ENCODE measurements at regions not wholly inside any gene's neighbourhood (a gene's known extent, or its start where the extent isn't known, plus 50 kb on each side); places are given as distances from the start of the nearest gene placed in this dataset.

DNA sequence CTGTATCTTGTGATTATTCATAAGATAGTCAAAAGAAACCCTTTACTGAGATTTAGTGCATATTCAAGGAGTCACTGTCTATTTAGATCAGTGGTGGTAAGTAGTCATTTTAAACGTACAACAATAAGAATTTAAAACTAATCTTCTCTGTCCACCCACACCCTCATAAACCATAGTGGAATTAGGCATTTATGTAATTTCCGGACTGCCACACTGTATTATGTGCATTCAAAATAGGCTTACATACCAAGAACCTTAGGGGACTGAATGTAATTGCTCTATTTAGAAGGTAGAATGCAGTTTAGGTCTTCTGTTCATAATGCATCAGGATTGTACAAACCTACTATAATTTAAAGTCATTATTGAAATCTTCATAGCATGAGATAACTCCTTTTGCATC is 685.4 kb downstream of the TENT5A start:
- Histone ChIP-seq H3K4me2 (ENCODE audit: unreplicated experiment) (no peak overlapping the region), H3K9me2 (ENCODE audit: insufficient read depth) (no peaks in the 10 kb centered on the region), H3K9me3 (ENCODE audit: low read depth) (no peaks in the 10 kb centered on the region), H3K36me3 (ENCODE audit: low read depth) (no peaks in the 10 kb centered on the region), H2AFZ (no peak overlapping the region), H3K9ac (no peak overlapping the region), H3K79me2 (ENCODE audit: insufficient read depth) (no peaks in the 10 kb centered on the region), H3K4me3 (no peak overlapping the region), H3F3A (ENCODE audit: insufficient read depth) (no peaks in the 10 kb centered on the region), H3K27me3 (replicated peaks; ENCODE audit: insufficient read depth) (no peaks in the 10 kb centered on the region), H4K20me1 (ENCODE audit: insufficient read depth) (no peaks in the 10 kb centered on the region), H3K4me1 (ENCODE audit: insufficient read depth) (no peaks in the 10 kb centered on the region), H3K27ac (no peak overlapping the region)
- peak; percentile 1 for DNase-seq
- TF ChIP-seq EZH2phosphoT487 (IDR thresholded peaks at IDR 0.05; ENCODE audit: insufficient read depth, low read depth), result no peak
- no peak for TF ChIP-seq EZH2 (IDR thresholded peaks at IDR 0.05; ENCODE audit: insufficient read depth, poor library complexity, severe bottlenecking)
- 62 to 66% methylated on average over 2 of the region's 2 CpGs for WGBS, 2 experiments (ENCODE audit: low coverage in 1 of 2, low lambda C conversion rate in 2 of 2, missing lambda C conversion rate in 2 of 2)
- in situ Hi-C loops (cut with MboI), result no loop called here

DNA sequence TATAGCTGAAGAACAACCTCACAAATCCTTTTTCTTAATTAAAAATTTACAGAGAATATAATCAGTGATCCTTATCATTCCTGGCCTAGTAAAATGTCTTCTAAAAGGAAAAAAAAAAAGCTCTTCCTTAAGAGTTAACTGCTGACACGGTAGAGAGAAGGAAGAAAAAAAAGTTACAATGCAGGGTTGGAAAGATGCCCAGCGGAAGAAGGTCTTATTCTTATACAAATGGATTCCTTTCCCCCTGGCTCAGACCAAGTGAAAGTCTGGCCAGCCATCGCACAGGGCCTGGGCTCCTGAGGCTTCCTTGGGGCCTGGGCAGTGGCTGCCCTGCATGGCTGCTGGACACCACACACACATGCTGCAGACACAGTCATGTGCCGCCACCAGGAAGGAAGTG is 688.6 kb downstream of the TENT5A start:
- no peaks in the 10 kb centered on the region for H3K27me3 ChIP-seq (replicated peaks; ENCODE audit: insufficient read depth)
- H3K4me1 ChIP-seq (ENCODE audit: insufficient read depth), result no peaks in the 10 kb centered on the region
- no peak for TF ChIP-seq EZH2 (IDR thresholded peaks at IDR 0.05; ENCODE audit: insufficient read depth, poor library complexity, severe bottlenecking)
- TF ChIP-seq EZH2phosphoT487 (IDR thresholded peaks at IDR 0.05; ENCODE audit: insufficient read depth, low read depth), result no peak
- H3K27ac ChIP-seq, result no peak overlapping the region
- no peak overlapping the region for H3K9ac ChIP-seq
- no peak overlapping the region for H3K4me2 ChIP-seq (ENCODE audit: unreplicated experiment)
- no peak overlapping the region for H2AFZ ChIP-seq
- DNase-seq, result no peak
- no peaks in the 10 kb centered on the region for H3K79me2 ChIP-seq (ENCODE audit: insufficient read depth)
- no peak overlapping the region for H3K4me3 ChIP-seq
- no peaks in the 10 kb centered on the region for H3K9me3 ChIP-seq (ENCODE audit: low read depth)
- no peaks in the 10 kb centered on the region for H3K9me2 ChIP-seq (ENCODE audit: insufficient read depth)
- no peaks in the 10 kb centered on the region for H3F3A ChIP-seq (ENCODE audit: insufficient read depth)
- H3K36me3 ChIP-seq (ENCODE audit: low read depth), result no peaks in the 10 kb centered on the region
- WGBS, 2 experiments (ENCODE audit: low coverage in 1 of 2, low lambda C conversion rate in 2 of 2, missing lambda C conversion rate in 2 of 2), result 77 to 79% methylated on average over 4 of the region's 4 CpGs
- H4K20me1 ChIP-seq (ENCODE audit: insufficient read depth), result no peaks in the 10 kb centered on the region
- in situ Hi-C loops (cut with MboI), result no loop called here

- in situ Hi-C loops (cut with MboI), result no loop called here
- Histone ChIP-seq H4K20me1 (ENCODE audit: insufficient read depth) (no peaks in the 10 kb centered on the region), H3K27me3 (replicated peaks; ENCODE audit: insufficient read depth) (no peaks in the 10 kb centered on the region), H3K9me2 (ENCODE audit: insufficient read depth) (no peaks in the 10 kb centered on the region), H3K9me3 (ENCODE audit: low read depth) (no peaks in the 10 kb centered on the region), H3F3A (ENCODE audit: insufficient read depth) (no peaks in the 10 kb centered on the region), H3K4me2 (ENCODE audit: unreplicated experiment) (peak overlapping the region; percentile 16), H3K36me3 (ENCODE audit: low read depth) (no peaks in the 10 kb centered on the region), H3K27ac (no peak overlapping the region), H3K9ac (no peak overlapping the region), H3K4me1 (ENCODE audit: insufficient read depth) (no peaks in the 10 kb centered on the region), H3K79me2 (ENCODE audit: insufficient read depth) (no peaks in the 10 kb centered on the region), H2AFZ (peak overlapping the region; percentile 68), H3K4me3 (0 out of 2 replicates have a peak overlapping the region, but pooled peaks have one; percentile 11)
- peak; percentile 11 for DNase-seq
- no peak for TF ChIP-seq EZH2 (IDR thresholded peaks at IDR 0.05; ENCODE audit: insufficient read depth, poor library complexity, severe bottlenecking)
- TF ChIP-seq EZH2phosphoT487 (IDR thresholded peaks at IDR 0.05; ENCODE audit: insufficient read depth, low read depth), result no peak
- 16 to 24% methylated on average over 2 of the region's 2 CpGs for WGBS, 2 experiments (ENCODE audit: low coverage in 1 of 2, low lambda C conversion rate in 2 of 2, missing lambda C conversion rate in 2 of 2)
Measured at GRCh38 chr6:81054036-81054435, 698.4 kb downstream of the TENT5A start.

GRCh38 chr6:81051952-81052351 is 700.5 kb downstream of the TENT5A start:
- no peaks in the 10 kb centered on the region for H3K9me3 ChIP-seq (ENCODE audit: low read depth)
- no peaks in the 10 kb centered on the region for H3K27me3 ChIP-seq (replicated peaks; ENCODE audit: insufficient read depth)
- no peak overlapping the region for H2AFZ ChIP-seq
- no peaks in the 10 kb centered on the region for H3K36me3 ChIP-seq (ENCODE audit: low read depth)
- no peaks in the 10 kb centered on the region for H3F3A ChIP-seq (ENCODE audit: insufficient read depth)
- no peaks in the 10 kb centered on the region for H3K79me2 ChIP-seq (ENCODE audit: insufficient read depth)
- in situ Hi-C loops (cut with MboI), result no loop called here
- DNase-seq, result no peak
- no peaks in the 10 kb centered on the region for H3K9me2 ChIP-seq (ENCODE audit: insufficient read depth)
- H3K4me2 ChIP-seq (ENCODE audit: unreplicated experiment), result no peak overlapping the region
- WGBS, 2 experiments (ENCODE audit: low coverage in 1 of 2, low lambda C conversion rate in 2 of 2, missing lambda C conversion rate in 2 of 2), result 91 to 96% methylated on average over 8 of the region's 8 CpGs
- H3K4me1 ChIP-seq (ENCODE audit: insufficient read depth), result no peaks in the 10 kb centered on the region
- H4K20me1 ChIP-seq (ENCODE audit: insufficient read depth), result no peaks in the 10 kb centered on the region
- TF ChIP-seq EZH2phosphoT487 (IDR thresholded peaks at IDR 0.05; ENCODE audit: insufficient read depth, low read depth) (no peak), EZH2 (IDR thresholded peaks at IDR 0.05; ENCODE audit: insufficient read depth, poor library complexity, severe bottlenecking) (no peak)
- H3K9ac ChIP-seq, result no peak overlapping the region
- H3K4me3 ChIP-seq, result no peak overlapping the region
- no peak overlapping the region for H3K27ac ChIP-seq

Data from GM23248 (cell line).